ENCODE measurements at regions not wholly inside any gene's neighbourhood (a gene's known extent, or its start where the extent isn't known, plus 50 kb on each side); places are given as distances from the start of the nearest gene placed in this dataset.

DNA sequence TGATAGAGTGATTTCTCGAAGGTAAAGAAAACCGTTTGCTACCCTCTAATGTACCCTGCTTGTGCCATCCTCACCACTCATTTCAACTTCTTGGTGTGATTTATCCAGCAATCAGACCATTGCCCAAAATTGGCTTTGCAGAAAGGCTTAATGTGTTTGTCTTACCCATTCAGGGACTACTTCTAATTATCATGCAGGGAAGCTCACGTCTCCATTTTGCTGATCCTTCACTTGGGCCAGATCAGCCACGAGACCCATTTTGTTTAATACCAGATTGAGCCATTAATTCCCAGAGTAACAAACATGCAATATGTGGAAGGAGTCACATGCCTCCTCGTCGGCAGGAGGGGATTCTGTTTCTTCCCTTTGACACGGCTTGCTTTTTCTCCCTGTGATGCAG, 51.1 kb upstream of the CRY1 start:
- H3K36me3 Mint-ChIP-seq = no peaks in the 10 kb centered on the region

DNA sequence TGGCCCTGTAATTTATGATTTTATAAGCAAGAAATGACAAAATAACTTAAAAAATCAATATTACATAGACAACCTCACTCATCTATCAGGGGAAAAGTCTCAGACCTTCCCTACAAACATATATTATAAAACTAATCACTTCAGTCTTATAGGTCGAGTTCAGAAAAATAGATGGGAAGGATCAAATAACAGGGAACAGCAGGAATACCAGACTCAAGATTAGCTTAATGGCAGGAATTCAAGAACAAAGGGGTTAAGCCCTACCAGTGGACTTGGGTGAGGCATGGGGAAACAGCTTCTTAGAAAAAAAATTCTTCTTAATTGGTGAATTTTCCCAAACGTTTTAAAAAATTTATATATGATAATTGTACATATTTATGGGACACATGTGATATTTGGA, 51.6 kb upstream of the CRY1 start:
- Mint-ChIP-seq H3K27me3 (ENCODE audit: low read depth in 3 of 3) (peaks cover 0 to 3% (median 2%) of the 10 kb centered on the region in 3 donors), H3K9me3 (peaks cover 0 to 1% (median 0%) of the 10 kb centered on the region in 6 donors), H3K4me3 (no peak overlapping the region), H3K4me1 (no peaks in the 10 kb centered on the region), H3K36me3 (no peaks in the 10 kb centered on the region), H3K27ac (no peak overlapping the region)
- DNase-seq = no peak

More for the DNA sequence above, 51.1 kb upstream of the CRY1 start:
- Mint-ChIP-seq H3K9me3 (peaks cover 0 to 1% (median 0%) of the 10 kb centered on the region in 6 donors), H3K27me3 (ENCODE audit: low read depth in 3 of 3) (peaks cover 0 to 3% (median 2%) of the 10 kb centered on the region in 3 donors), H3K4me3 (no peak overlapping the region), H3K4me1 (no peaks in the 10 kb centered on the region), H3K27ac (no peak overlapping the region)
- DNase-seq = no peak

DNA sequence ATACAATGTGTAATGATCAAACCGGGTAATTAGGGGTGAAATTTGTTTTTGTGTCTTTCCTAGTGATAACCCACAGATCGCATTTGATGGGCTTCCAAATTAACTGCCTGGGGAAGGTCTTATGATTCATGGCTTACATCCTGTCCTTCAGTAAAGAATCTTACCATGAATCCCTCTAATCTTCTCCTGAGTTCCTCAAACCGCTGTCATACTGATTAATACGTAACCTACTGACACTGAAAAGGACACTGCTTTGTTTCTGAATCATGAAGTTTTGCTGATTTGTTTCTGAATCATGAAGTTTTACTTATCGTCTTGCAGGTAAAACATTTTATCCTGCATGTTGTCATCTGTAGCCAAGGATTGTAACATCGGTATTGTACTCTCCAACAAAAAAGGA, 52.0 kb upstream of the CRY1 start:
- no peak overlapping the region for H3K27ac Mint-ChIP-seq
- H3K27me3 Mint-ChIP-seq (ENCODE audit: low read depth in 3 of 3) = peaks cover 0 to 3% (median 2%) of the 10 kb centered on the region in 3 donors
- no peaks in the 10 kb centered on the region for H3K36me3 Mint-ChIP-seq
- no peak overlapping the region for H3K4me3 Mint-ChIP-seq
- peaks cover 0 to 1% (median 0%) of the 10 kb centered on the region in 6 donors for H3K9me3 Mint-ChIP-seq
- no peak for DNase-seq
- H3K4me1 Mint-ChIP-seq = no peaks in the 10 kb centered on the region

GRCh38 chr12:107148107-107148506, 54.8 kb upstream of the CRY1 start:
- Mint-ChIP-seq H3K9me3 (peaks cover 0 to 1% (median 0%) of the 10 kb centered on the region in 6 donors), H3K27ac (peak overlapping the region in 1 of 6 donors; percentile 1), H3K27me3 (ENCODE audit: low read depth in 3 of 3) (peaks cover 1 to 5% (median 2%) of the 10 kb centered on the region in 3 donors), H3K4me3 (no peak overlapping the region), H3K4me1 (no peaks in the 10 kb centered on the region), H3K36me3 (no peaks in the 10 kb centered on the region)
- DNase-seq = no peak

- Mint-ChIP-seq H3K9me3 (peaks cover 0 to 1% (median 0%) of the 10 kb centered on the region in 6 donors), H3K4me3 (no peak overlapping the region), H3K36me3 (peaks cover 0 to 5% (median 3%) of the 10 kb centered on the region in 3 donors), H3K27me3 (ENCODE audit: low read depth in 3 of 3) (peaks cover 5 to 8% (median 5%) of the 10 kb centered on the region in 3 donors), H3K4me1 (no peaks in the 10 kb centered on the region), H3K27ac (no peak overlapping the region)
- DNase-seq = no peak
Observed at GRCh38 chr12:107152315-107152714, 59.0 kb upstream of the CRY1 start.

- H3K4me1 Mint-ChIP-seq = peaks cover 3 to 6% of the 10 kb centered on the region in 2 donors
- H3K27ac Mint-ChIP-seq = no peak overlapping the region
- no peak for DNase-seq
- H3K36me3 Mint-ChIP-seq = no peaks in the 10 kb centered on the region
- no peak overlapping the region for H3K4me3 Mint-ChIP-seq
- peaks cover 4 to 12% (median 9%) of the 10 kb centered on the region in 3 donors for H3K27me3 Mint-ChIP-seq (ENCODE audit: low read depth in 3 of 3)
- peaks cover 0 to 2% (median 0%) of the 10 kb centered on the region in 6 donors for H3K9me3 Mint-ChIP-seq
Observed at GRCh38 chr12:107159384-107159900, 66.1 kb upstream of the CRY1 start.

DNA sequence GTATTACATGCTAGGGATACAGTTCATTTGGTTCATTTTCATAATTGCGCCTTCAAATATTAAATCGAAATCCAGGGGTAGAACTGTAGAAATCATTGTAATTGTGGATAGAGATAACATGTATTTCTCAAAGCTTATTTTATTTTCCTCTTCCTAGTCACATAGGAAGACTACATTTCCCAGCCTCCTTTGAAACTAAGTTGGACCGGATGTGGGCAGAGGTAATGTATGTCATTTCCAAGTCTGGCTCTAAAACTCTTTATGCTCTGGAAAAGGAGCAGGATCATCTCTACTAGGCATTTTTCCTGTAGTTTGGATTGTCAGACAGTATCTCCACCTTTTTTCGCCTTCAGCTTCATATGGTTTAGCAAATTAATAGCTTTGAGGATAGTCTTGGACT, 70.1 kb upstream of the CRY1 start:
- peaks cover 0 to 11% (median 1%) of the 10 kb centered on the region in 3 donors for H3K27me3 Mint-ChIP-seq (ENCODE audit: low read depth in 3 of 3)
- H3K9me3 Mint-ChIP-seq = peaks cover 0 to 2% (median 0%) of the 10 kb centered on the region in 6 donors
- peaks cover 6 to 9% of the 10 kb centered on the region in 2 donors for H3K4me1 Mint-ChIP-seq

GRCh38 chr12:107164392-107164791, 71.0 kb upstream of the CRY1 start:
- H3K27ac Mint-ChIP-seq = no peak overlapping the region
- peaks cover 3 to 11% (median 5%) of the 10 kb centered on the region in 3 donors for H3K27me3 Mint-ChIP-seq (ENCODE audit: low read depth in 3 of 3)
- no peaks in the 10 kb centered on the region for H3K36me3 Mint-ChIP-seq
- no peak overlapping the region for H3K4me3 Mint-ChIP-seq
- peak in 1 of 3 donors; percentile 22 for DNase-seq
- H3K4me1 Mint-ChIP-seq = peaks cover 6 to 9% of the 10 kb centered on the region in 2 donors
- H3K9me3 Mint-ChIP-seq = peaks cover 0 to 2% (median 0%) of the 10 kb centered on the region in 6 donors

More for the DNA sequence above, 70.1 kb upstream of the CRY1 start:
- Mint-ChIP-seq H3K27ac (no peak overlapping the region), H3K4me3 (no peak overlapping the region), H3K36me3 (no peaks in the 10 kb centered on the region)
- no peak for DNase-seq

GRCh38 chr12:107165581-107165980, 72.2 kb upstream of the CRY1 start:
- Mint-ChIP-seq H3K9me3 (peaks cover 0 to 2% (median 0%) of the 10 kb centered on the region in 6 donors), H3K4me1 (peaks cover 6 to 9% of the 10 kb centered on the region in 2 donors), H3K36me3 (no peaks in the 10 kb centered on the region), H3K4me3 (no peak overlapping the region), H3K27me3 (ENCODE audit: low read depth in 3 of 3) (peaks cover 3 to 11% (median 5%) of the 10 kb centered on the region in 3 donors), H3K27ac (no peak overlapping the region)
- no peak for DNase-seq

- Mint-ChIP-seq H3K27me3 (ENCODE audit: low read depth in 3 of 3) (peaks cover 2 to 5% (median 3%) of the 10 kb centered on the region in 3 donors), H3K36me3 (no peaks in the 10 kb centered on the region), H3K4me1 (peaks cover 6 to 9% of the 10 kb centered on the region in 2 donors), H3K27ac (peak overlapping the region in 1 of 6 donors; percentile 29), H3K9me3 (no peaks in the 10 kb centered on the region), H3K4me3 (no peak overlapping the region)
- DNase-seq = no peak
Observed at GRCh38 chr12:107167756-107168155, 74.4 kb upstream of the CRY1 start.

- peaks cover 0 to 5% (median 2%) of the 10 kb centered on the region in 3 donors for H3K27me3 Mint-ChIP-seq (ENCODE audit: low read depth in 3 of 3)
- H3K36me3 Mint-ChIP-seq = no peaks in the 10 kb centered on the region
- H3K27ac Mint-ChIP-seq = no peak overlapping the region
- H3K4me1 Mint-ChIP-seq = peaks cover 5% of the 10 kb centered on the region in 2 donors
- no peak for DNase-seq
- no peak overlapping the region for H3K4me3 Mint-ChIP-seq
- H3K9me3 Mint-ChIP-seq = no peaks in the 10 kb centered on the region
Observed at GRCh38 chr12:107169200-107169599, 75.9 kb upstream of the CRY1 start.

DNA sequence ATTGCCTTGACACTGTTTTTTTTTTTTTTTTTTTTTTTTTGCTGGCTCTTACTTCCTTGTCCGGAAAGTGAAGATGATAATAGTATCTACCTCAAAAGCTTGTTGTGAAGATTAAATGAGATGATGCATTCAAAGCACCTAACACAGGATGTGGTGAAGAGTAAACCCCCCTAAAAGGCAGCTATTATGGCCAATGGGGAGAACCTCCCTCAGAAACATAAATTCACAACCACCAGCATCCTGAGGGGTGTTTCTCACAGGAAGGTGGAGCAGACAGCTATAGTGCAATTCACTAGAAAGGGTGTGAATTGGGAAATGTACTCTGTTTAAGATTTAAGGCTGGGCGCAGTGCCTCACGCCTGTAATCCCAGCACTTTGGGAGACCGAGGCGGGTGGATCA, 85.4 kb upstream of the CRY1 start:
- peak overlapping the region; percentile 64 to 93 (median 93) for H3K27ac Mint-ChIP-seq
- peaks cover 0 to 15% (median 8%) of the 10 kb centered on the region in 3 donors for H3K27me3 Mint-ChIP-seq (ENCODE audit: low read depth in 3 of 3)
- H3K4me3 Mint-ChIP-seq = peak overlapping the region; percentile 77 to 85 (median 81)
- peak; percentile 81 to 83 (median 83) for DNase-seq
- H3K4me1 Mint-ChIP-seq = peaks cover 26 to 31% of the 10 kb centered on the region in 2 donors
- no peaks in the 10 kb centered on the region for H3K9me3 Mint-ChIP-seq
- H3K36me3 Mint-ChIP-seq = no peaks in the 10 kb centered on the region

DNA sequence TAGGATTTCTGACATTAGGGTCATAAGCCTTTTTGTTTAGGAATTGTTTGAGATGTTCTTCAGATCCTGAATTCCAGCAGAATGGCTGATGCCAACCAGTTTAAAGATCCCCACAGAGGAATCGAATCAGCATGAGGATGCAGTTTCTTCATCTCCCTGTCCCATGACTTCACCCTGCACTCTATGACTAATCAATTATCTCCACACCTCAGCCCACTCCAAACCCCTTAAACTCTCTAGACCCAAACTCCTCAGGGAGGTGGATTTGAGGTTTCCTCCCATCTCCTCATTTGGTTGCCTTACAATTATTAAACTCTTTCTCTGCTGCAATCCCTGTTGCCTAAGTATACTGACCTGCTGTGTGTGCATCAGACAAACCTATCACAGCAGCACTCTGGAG, 86.5 kb upstream of the CRY1 start:
- Mint-ChIP-seq H3K27me3 (ENCODE audit: low read depth in 3 of 3) (peaks cover 0 to 20% (median 8%) of the 10 kb centered on the region in 3 donors), H3K4me1 (peaks cover 26 to 31% of the 10 kb centered on the region in 2 donors), H3K36me3 (no peaks in the 10 kb centered on the region), H3K4me3 (peak overlapping the region; percentile 27 to 85 (median 61)), H3K27ac (peak overlapping the region in 5 of 6 donors; percentile 78 to 93 (median 93)), H3K9me3 (no peaks in the 10 kb centered on the region)
- DNase-seq = no peak

DNA sequence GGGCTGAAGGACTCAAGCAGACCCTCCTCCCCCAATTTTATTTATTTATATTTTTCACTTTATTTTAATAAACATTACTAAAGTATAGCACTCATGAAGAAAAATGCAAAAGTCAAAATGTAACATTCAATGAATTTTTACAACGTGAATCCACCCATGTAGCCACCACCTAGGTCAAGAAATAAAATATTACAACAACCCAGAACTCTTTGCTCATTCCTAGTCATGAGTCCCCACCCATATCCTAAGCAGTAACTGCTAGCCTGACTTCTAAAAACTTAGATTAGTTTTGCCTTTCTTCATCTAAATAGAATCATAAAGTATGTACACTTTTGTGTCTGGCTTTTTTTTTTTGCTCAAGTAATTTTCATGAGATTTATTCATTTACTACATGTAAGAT, 86.9 kb upstream of the CRY1 start:
- Mint-ChIP-seq H3K27ac (peak overlapping the region in 4 of 6 donors; percentile 78 to 93 (median 92)), H3K4me3 (peak overlapping the region in 2 of 5 donors; percentile 27 to 61), H3K4me1 (peaks cover 26 to 31% of the 10 kb centered on the region in 2 donors), H3K36me3 (no peaks in the 10 kb centered on the region), H3K9me3 (no peaks in the 10 kb centered on the region), H3K27me3 (ENCODE audit: low read depth in 3 of 3) (peaks cover 0 to 20% (median 8%) of the 10 kb centered on the region in 3 donors)
- no peak for DNase-seq
